SK-N-SH treated with all-trans-retinoic acid at 6 μM for 48 hours (cell line): ENCODE measurements at regions not wholly inside any gene's neighbourhood (a gene's known extent, or its start where the extent isn't known, plus 50 kb on each side); places are given as distances from the start of the nearest gene placed in this dataset.

Experiments
- ESRRG ChIP-seq: fragments of 250-450 bp; sonication (Bioruptor Pico); IDR thresholded peaks from 2 replicates; pipeline ENCODE4 v1.6.1; 2021; ENCODE audit warnings: mild to moderate bottlenecking
- RARB ChIP-seq: fragments of 250-450 bp; sonication (Bioruptor Pico); IDR thresholded peaks from 2 replicates; pipeline ENCODE4 v1.8.0; 2021; ENCODE audit warnings: mild to moderate bottlenecking, moderate library complexity
- TF ChIP-seq, protein P1 (sequence below): fragments of 250-450 bp; sonication (Bioruptor Pico); IDR thresholded peaks from 2 replicates; pipeline ENCODE4 v1.5.0; 2020; ENCODE audit warnings: mild to moderate bottlenecking, moderate library complexity

- TF ChIP-seq, protein P1, sequence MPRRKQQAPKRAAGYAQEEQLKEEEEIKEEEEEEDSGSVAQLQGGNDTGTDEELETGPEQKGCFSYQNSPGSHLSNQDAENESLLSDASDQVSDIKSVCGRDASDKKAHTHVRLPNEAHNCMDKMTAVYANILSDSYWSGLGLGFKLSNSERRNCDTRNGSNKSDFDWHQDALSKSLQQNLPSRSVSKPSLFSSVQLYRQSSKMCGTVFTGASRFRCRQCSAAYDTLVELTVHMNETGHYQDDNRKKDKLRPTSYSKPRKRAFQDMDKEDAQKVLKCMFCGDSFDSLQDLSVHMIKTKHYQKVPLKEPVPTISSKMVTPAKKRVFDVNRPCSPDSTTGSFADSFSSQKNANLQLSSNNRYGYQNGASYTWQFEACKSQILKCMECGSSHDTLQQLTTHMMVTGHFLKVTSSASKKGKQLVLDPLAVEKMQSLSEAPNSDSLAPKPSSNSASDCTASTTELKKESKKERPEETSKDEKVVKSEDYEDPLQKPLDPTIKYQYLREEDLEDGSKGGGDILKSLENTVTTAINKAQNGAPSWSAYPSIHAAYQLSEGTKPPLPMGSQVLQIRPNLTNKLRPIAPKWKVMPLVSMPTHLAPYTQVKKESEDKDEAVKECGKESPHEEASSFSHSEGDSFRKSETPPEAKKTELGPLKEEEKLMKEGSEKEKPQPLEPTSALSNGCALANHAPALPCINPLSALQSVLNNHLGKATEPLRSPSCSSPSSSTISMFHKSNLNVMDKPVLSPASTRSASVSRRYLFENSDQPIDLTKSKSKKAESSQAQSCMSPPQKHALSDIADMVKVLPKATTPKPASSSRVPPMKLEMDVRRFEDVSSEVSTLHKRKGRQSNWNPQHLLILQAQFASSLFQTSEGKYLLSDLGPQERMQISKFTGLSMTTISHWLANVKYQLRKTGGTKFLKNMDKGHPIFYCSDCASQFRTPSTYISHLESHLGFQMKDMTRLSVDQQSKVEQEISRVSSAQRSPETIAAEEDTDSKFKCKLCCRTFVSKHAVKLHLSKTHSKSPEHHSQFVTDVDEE, result no peak
- TF ChIP-seq ESRRG (CRISPR knock-in tag) (no peak), RARB (no peak)
Measured at GRCh38 chr10:113368666-113369364, 184.0 kb upstream of the HABP2 start.
